ENCODE measurements at regions not wholly inside any gene's neighbourhood (a gene's known extent, or its start where the extent isn't known, plus 50 kb on each side); places are given as distances from the start of the nearest gene placed in this dataset.

DNA sequence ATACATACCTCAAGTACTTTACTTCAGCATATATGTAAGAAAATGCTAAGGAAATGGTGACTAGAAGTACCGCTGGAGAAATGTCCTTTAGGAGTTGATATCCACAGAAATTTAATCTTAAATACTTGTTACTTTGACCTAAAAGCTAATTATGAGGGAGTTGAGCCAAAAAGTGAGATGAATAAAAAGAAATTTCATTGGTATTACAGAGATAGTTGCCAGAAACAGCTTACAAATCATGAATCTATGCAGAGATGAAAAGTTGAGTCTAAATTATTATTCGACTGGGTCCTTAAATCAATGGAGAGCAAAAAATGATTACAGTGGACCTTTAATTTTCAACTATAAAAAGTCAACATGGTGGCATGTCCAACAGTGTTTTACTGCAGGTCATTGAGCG lies 160.9 kb downstream of the MZT1 start:
- TF ChIP-seq SP1 (IDR thresholded peaks at IDR 0.05) = no peak
- no peak for TF ChIP-seq TARDBP (IDR thresholded peaks at IDR 0.05)
- no peak for TF ChIP-seq FOXK2 (IDR thresholded peaks at IDR 0.05)
- POLR2A ChIA-PET = no interaction called here
- DNase-seq (ENCODE audit: extremely low spot score) = no peak
- CTCF ChIA-PET = interaction anchor here (0.6 to 1.8 kb wide), 11 partner anchors 9 to 305 kb away, joined by 3 to 10 read pairs (median 3); no protein-coding TSS in a partner anchor

DNA sequence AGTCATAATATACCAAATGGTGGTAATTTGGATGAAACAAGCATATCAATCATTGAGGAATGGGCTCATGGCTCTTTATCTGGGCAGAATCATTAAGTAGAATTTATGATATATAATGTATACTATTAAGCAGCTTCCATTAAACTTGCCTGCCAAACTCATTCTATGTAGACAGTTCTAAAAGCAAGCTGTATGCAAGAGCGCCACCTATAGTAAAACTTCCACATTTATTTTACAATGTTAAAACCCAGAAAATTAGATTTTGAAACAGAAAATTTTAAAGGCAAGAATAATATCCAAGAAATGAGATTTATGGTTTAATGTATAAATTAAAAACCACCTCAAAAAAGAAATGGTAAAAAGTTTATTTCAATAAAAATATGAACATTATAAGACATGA lies 161.5 kb downstream of the MZT1 start:
- POLR2A ChIA-PET = no interaction called here
- CTCF ChIA-PET = interaction anchor here (0.5 to 1.8 kb wide), 9 partner anchors 9 to 305 kb away, joined by 3 to 10 read pairs (median 3); no protein-coding TSS in a partner anchor
- peak; percentile 53 for DNase-seq (ENCODE audit: extremely low spot score)
- TF ChIP-seq FOXM1 (IDR thresholded peaks at IDR 0.05; ENCODE audit: borderline replicate concordance) (no peak), BHLHE40 (IDR thresholded peaks at IDR 0.05; ENCODE audit: borderline replicate concordance) (no peak), PKNOX1 (IDR thresholded peaks at IDR 0.05) (peak; percentile 20; the same call in 1 of the 2 replicates)

DNA sequence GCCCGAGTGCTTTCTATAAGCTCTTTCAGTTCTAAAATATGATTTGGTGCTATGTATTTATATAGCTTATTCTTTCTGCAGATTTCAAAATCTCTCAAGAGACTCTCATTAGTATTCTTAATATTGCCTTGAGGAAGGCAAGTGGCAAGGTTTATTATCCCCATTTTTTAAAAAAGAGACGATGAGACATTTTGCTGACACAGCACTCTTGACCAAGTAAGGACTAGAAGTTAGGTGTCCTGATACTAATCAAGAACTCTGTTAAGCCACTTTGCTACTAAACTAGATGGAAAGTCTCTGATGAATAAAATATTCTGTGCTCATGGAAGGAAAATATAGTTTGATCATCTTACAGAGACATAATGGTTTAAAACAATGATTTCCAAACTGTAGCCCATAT lies 164.7 kb downstream of the MZT1 start:
- ChIA-PET CTCF (interaction anchor here (0.6 kb wide), 1 partner anchor 160 kb away, joined by 3 read pairs; no protein-coding TSS in a partner anchor), POLR2A (no interaction called here)
- no peak for DNase-seq (ENCODE audit: extremely low spot score)
- TF ChIP-seq NFRKB (IDR thresholded peaks at IDR 0.05) (no peak), FOXA1 (IDR thresholded peaks at IDR 0.05) (no peak), BHLHE40 (IDR thresholded peaks at IDR 0.05; ENCODE audit: borderline replicate concordance) (no peak), L3MBTL2 (conservative IDR thresholded peaks at IDR 0.05) (no peak), ARNT (IDR thresholded peaks at IDR 0.05) (no peak), ELF4 (IDR thresholded peaks at IDR 0.05) (no peak), PKNOX1 (IDR thresholded peaks at IDR 0.05) (no peak), CTBP1 (IDR thresholded peaks at IDR 0.05; ENCODE audit: borderline replicate concordance) (no peak), SUZ12 (IDR thresholded peaks at IDR 0.05) (no peak), HDGF (IDR thresholded peaks at IDR 0.05; ENCODE audit: borderline replicate concordance) (no peak), SP1 (IDR thresholded peaks at IDR 0.05) (no peak), FOXM1 (IDR thresholded peaks at IDR 0.05; ENCODE audit: borderline replicate concordance) (no peak), ZNF384 (IDR thresholded peaks at IDR 0.05) (no peak), LEF1 (IDR thresholded peaks at IDR 0.05; ENCODE audit: borderline replicate concordance) (no peak), FOXK2 (IDR thresholded peaks at IDR 0.05) (no peak), TARDBP (IDR thresholded peaks at IDR 0.05) (no peak)

DNA sequence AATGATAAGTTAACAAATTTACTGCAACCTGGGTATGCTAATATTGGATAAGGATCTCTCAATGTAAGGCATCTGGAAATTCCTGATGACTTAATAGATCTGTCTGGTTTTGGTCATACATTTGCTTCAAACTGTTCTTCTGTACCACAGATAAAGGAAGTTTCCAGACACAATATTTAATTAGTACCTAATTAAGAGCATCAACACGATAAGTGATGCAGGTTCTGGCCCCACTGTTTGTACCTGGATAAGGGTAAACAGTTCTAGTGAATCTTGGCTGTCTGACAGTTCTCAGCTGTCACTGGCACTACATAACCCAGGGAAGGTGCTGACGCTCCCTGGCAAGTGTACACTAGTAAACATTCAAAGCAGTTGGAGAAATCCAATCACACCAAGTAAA lies 165.6 kb downstream of the MZT1 start:
- POLR2A ChIA-PET = no interaction called here
- no peak for DNase-seq (ENCODE audit: extremely low spot score)
- TF ChIP-seq FOXK2 (IDR thresholded peaks at IDR 0.05) (no peak), LEF1 (IDR thresholded peaks at IDR 0.05; ENCODE audit: borderline replicate concordance) (no peak), HDGF (IDR thresholded peaks at IDR 0.05; ENCODE audit: borderline replicate concordance) (no peak), CTBP1 (IDR thresholded peaks at IDR 0.05; ENCODE audit: borderline replicate concordance) (no peak), TARDBP (IDR thresholded peaks at IDR 0.05) (no peak), PKNOX1 (IDR thresholded peaks at IDR 0.05) (no peak), L3MBTL2 (conservative IDR thresholded peaks at IDR 0.05) (no peak), SP1 (IDR thresholded peaks at IDR 0.05) (no peak), ELF4 (IDR thresholded peaks at IDR 0.05) (no peak), NFRKB (IDR thresholded peaks at IDR 0.05) (no peak), FOXA1 (IDR thresholded peaks at IDR 0.05) (no peak), SUZ12 (IDR thresholded peaks at IDR 0.05) (no peak), ZNF384 (IDR thresholded peaks at IDR 0.05) (no peak), FOXM1 (IDR thresholded peaks at IDR 0.05; ENCODE audit: borderline replicate concordance) (no peak), BHLHE40 (IDR thresholded peaks at IDR 0.05; ENCODE audit: borderline replicate concordance) (no peak)
- CTCF ChIA-PET = no interaction called here

DNA sequence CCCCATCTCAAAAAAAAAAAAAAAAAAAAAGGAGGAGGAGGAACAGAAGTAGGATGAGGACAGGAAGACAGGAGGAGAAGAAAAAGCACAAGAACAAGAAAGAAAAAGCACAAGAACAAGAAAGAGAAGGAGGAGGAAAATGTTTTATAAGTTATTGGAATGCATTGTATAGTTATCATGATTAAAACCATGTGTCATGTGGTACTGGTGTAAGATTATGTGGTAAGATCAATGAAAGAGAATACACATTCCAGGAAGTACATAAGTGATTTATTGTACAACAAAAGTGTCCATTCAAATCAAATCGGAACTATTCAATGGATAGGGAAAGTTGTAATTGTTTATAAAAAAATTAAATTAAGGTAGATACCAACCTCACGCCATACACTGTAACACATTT lies 167.7 kb downstream of the MZT1 start:
- ChIA-PET POLR2A (no interaction called here), CTCF (no interaction called here)
- DNase-seq (ENCODE audit: extremely low spot score) = no peak
- TF ChIP-seq ZNF384 (IDR thresholded peaks at IDR 0.05) = peak; percentile 35; the same call in 1 of the 2 replicates
- TF ChIP-seq ARNT (IDR thresholded peaks at IDR 0.05) = no peak

DNA sequence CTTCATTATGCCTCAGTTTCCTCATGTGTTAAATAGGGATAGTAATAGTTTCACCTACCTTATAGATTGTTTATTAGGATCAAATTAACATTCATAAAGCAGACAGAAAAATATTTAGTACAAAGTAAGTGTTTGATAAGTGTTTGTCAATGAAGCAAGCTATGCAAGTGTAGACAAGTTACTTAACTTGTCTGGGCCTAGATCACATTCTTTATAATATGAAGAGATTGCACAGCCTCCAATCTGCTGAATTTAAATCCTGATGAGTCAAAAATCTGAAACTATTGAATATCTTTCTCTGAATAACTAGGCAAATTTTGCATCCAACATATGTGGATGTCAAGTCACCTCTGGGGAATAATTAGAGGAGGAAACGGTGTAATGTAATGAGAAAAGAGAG lies 170.5 kb downstream of the MZT1 start:
- ChIA-PET POLR2A (no interaction called here), CTCF (interaction anchor here (0.9 to 1.8 kb wide), 2 partner anchors 9 to 15 kb away, joined by 3 to 7 read pairs; no protein-coding TSS in a partner anchor)
- TF ChIP-seq NFRKB (IDR thresholded peaks at IDR 0.05) (no peak), FOXM1 (IDR thresholded peaks at IDR 0.05; ENCODE audit: borderline replicate concordance) (no peak)
- no peak for DNase-seq (ENCODE audit: extremely low spot score)

DNA sequence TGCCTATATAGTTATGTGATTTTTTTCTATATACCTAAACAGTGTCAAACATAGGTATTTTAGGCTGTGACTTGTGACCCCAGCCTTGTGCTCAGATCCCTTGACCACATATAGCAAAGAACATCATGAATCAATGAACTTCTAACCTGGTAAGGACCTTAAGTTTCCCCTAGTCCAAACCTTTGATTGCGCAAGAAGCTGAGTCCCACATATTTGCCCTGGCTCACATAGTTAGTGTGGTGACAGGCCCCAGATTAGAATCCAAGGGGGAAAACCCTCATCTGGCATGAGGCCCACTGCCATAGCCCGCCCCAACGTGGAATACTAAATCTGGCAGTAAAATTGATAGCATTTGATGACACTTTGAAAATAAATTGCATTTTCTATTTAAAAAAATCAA lies 171.8 kb downstream of the MZT1 start:
- CTCF ChIA-PET = interaction anchor here (1.0 kb wide), 1 partner anchor 9 kb away, joined by 5 read pairs; no protein-coding TSS in a partner anchor
- POLR2A ChIA-PET = no interaction called here
- TF ChIP-seq FOXA1 (IDR thresholded peaks at IDR 0.05) (no peak), FOXM1 (IDR thresholded peaks at IDR 0.05; ENCODE audit: borderline replicate concordance) (no peak), ZNF384 (IDR thresholded peaks at IDR 0.05) (no peak), FOXK2 (IDR thresholded peaks at IDR 0.05) (no peak), LEF1 (IDR thresholded peaks at IDR 0.05; ENCODE audit: borderline replicate concordance) (no peak), BHLHE40 (IDR thresholded peaks at IDR 0.05; ENCODE audit: borderline replicate concordance) (no peak), SUZ12 (IDR thresholded peaks at IDR 0.05) (no peak), ELF4 (IDR thresholded peaks at IDR 0.05) (no peak), ARNT (IDR thresholded peaks at IDR 0.05) (no peak), PKNOX1 (IDR thresholded peaks at IDR 0.05) (no peak)

More for the DNA sequence above, 171.8 kb downstream of the MZT1 start:
- no peak for DNase-seq (ENCODE audit: extremely low spot score)
